HL-60 (cell line): ENCODE measurements at regions not wholly inside any gene's neighbourhood (a gene's known extent, or its start where the extent isn't known, plus 50 kb on each side); places are given as distances from the start of the nearest gene placed in this dataset.

Experiments used
- DNase-seq, 2 experiments: peaks; one replicate each; pipeline ENCODE4 v3.0.0-alpha.2; 2010 to 2020; ENCODE audit warnings: low read depth in 1 of 2, low spot score in 1 of 2
- H3K27ac ChIP-seq: fragments of 250-450 bp; sonication (Bioruptor Pico); replicated peaks from 2 replicates; pipeline ENCODE4 v1.5.1; 2020; ENCODE audit warnings: mild to moderate bottlenecking, moderate library complexity
- H3K27me3 ChIP-seq: fragments of 250-450 bp; sonication (Bioruptor Pico); 2 replicates; pipeline ENCODE4 v1.5.1; 2021; ENCODE audit warnings: mild to moderate bottlenecking, moderate library complexity; ENCODE audit not compliant: insufficient read depth, poor library complexity, severe bottlenecking
- H3K4me3 ChIP-seq: replicated peaks from 2 replicates; pipeline ENCODE4 v1.5.1; 2011; ENCODE audit warnings: mild to moderate bottlenecking, control low read depth, low read length; ENCODE audit not compliant: insufficient read depth
- GABPA ChIP-seq: IDR thresholded peaks from 2 replicates; pipeline ENCODE4 v1.6.1; 2012; ENCODE audit warnings: low read depth
- POLR2AphosphoS5 ChIP-seq: IDR thresholded peaks from 2 replicates; pipeline ENCODE4 v1.6.1; 2012; ENCODE audit warnings: low read depth
- SPI1 ChIP-seq: IDR thresholded peaks from 2 replicates; pipeline ENCODE4 v1.6.1; 2012; ENCODE audit warnings: low read depth, mild to moderate bottlenecking, borderline replicate concordance
- TF ChIP-seq, protein P1 (sequence below): IDR thresholded peaks from 2 replicates; pipeline ENCODE4 v1.6.1; 2012; ENCODE audit warnings: low read depth; ENCODE audit not compliant: insufficient replicate concordance
- TF ChIP-seq, protein P2 (sequence below): IDR thresholded peaks from one replicate; pipeline ENCODE4 v1.5.1; 2011; ENCODE audit warnings: low read length, control low read depth, inconsistent platforms; ENCODE audit not compliant: insufficient read depth

DNA sequence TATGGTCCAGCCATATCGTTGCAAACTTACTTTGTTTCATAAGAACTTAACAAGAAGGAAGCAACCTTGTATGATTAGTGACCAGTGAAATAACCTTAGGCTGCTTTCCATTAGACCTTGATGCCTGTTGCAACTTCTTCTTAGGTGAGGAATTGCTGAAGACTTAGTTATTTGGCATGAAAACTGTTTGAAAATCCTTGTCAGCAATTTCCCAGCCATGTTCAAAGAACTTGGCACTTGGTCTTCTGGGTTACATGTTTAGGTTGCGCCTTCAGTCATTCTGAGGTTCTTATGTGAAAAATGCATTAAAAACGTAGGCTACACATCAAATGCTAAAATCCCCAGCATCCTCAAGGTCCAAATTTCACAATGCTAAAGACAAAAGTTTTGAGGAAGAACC lies 232.0 kb upstream of the CEP162 start:
- TF ChIP-seq GABPA (no peak), POLR2AphosphoS5 (no peak), SPI1 (no peak)
- TF ChIP-seq, protein P1, sequence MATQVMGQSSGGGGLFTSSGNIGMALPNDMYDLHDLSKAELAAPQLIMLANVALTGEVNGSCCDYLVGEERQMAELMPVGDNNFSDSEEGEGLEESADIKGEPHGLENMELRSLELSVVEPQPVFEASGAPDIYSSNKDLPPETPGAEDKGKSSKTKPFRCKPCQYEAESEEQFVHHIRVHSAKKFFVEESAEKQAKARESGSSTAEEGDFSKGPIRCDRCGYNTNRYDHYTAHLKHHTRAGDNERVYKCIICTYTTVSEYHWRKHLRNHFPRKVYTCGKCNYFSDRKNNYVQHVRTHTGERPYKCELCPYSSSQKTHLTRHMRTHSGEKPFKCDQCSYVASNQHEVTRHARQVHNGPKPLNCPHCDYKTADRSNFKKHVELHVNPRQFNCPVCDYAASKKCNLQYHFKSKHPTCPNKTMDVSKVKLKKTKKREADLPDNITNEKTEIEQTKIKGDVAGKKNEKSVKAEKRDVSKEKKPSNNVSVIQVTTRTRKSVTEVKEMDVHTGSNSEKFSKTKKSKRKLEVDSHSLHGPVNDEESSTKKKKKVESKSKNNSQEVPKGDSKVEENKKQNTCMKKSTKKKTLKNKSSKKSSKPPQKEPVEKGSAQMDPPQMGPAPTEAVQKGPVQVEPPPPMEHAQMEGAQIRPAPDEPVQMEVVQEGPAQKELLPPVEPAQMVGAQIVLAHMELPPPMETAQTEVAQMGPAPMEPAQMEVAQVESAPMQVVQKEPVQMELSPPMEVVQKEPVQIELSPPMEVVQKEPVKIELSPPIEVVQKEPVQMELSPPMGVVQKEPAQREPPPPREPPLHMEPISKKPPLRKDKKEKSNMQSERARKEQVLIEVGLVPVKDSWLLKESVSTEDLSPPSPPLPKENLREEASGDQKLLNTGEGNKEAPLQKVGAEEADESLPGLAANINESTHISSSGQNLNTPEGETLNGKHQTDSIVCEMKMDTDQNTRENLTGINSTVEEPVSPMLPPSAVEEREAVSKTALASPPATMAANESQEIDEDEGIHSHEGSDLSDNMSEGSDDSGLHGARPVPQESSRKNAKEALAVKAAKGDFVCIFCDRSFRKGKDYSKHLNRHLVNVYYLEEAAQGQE: no peak
- TF ChIP-seq, protein P2, sequence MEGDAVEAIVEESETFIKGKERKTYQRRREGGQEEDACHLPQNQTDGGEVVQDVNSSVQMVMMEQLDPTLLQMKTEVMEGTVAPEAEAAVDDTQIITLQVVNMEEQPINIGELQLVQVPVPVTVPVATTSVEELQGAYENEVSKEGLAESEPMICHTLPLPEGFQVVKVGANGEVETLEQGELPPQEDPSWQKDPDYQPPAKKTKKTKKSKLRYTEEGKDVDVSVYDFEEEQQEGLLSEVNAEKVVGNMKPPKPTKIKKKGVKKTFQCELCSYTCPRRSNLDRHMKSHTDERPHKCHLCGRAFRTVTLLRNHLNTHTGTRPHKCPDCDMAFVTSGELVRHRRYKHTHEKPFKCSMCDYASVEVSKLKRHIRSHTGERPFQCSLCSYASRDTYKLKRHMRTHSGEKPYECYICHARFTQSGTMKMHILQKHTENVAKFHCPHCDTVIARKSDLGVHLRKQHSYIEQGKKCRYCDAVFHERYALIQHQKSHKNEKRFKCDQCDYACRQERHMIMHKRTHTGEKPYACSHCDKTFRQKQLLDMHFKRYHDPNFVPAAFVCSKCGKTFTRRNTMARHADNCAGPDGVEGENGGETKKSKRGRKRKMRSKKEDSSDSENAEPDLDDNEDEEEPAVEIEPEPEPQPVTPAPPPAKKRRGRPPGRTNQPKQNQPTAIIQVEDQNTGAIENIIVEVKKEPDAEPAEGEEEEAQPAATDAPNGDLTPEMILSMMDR: no peak
- Histone ChIP-seq H3K27me3 (no peaks in the 10 kb centered on the region), H3K4me3 (no peak overlapping the region), H3K27ac (no peak overlapping the region)
- DNase-seq: no peak

DNA sequence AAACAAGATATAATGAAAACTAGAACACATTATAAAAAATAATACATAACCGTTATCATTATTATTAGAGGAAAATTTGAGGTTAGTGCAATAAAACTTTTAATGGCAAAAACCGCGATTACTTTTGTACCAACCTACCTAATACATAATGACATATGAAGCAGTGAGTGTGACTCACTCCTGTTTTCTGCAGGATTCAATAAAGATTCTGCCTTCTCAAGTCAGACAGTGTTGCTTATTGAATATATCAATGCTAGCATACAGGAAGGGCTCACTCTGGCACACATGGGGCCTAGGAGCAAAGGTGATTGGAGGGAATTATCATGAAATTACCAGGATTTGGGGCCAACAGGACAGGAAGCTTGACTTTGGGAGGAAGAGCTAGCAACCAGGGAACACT lies 230.8 kb upstream of the CEP162 start:
- no peak for TF ChIP-seq POLR2AphosphoS5
- TF ChIP-seq GABPA: no peak
- TF ChIP-seq SPI1: no peak
- H3K27ac ChIP-seq: no peak overlapping the region
- H3K4me3 ChIP-seq: no peak overlapping the region
- no peak for DNase-seq
- H3K27me3 ChIP-seq: no peaks in the 10 kb centered on the region

DNA sequence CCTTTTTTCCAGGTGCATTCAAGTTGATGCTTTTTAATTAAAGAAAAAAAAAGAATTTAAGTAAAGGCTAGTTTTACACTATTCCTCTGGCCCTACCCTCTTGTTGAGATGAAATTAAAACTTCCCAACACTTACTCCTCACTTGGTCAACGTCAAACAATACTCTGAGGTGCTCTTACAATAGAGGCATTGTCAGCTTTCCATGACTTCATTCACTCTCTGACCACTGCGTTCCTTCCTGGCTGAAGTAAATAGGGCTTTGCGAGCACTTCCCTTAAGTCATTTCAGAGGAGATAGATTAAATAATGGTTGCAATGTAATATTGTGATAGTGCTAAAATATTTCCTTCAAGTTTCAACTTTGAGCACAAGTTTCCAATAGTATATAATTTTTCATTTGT lies 229.8 kb upstream of the CEP162 start:
- H3K4me3 ChIP-seq: no peak overlapping the region
- TF ChIP-seq, protein P2: no peak
- TF ChIP-seq POLR2AphosphoS5: no peak
- TF ChIP-seq GABPA: no peak
- TF ChIP-seq, protein P1: no peak
- TF ChIP-seq SPI1: no peak
- DNase-seq: no peak
- H3K27me3 ChIP-seq: no peaks in the 10 kb centered on the region
- no peak overlapping the region for H3K27ac ChIP-seq

DNA sequence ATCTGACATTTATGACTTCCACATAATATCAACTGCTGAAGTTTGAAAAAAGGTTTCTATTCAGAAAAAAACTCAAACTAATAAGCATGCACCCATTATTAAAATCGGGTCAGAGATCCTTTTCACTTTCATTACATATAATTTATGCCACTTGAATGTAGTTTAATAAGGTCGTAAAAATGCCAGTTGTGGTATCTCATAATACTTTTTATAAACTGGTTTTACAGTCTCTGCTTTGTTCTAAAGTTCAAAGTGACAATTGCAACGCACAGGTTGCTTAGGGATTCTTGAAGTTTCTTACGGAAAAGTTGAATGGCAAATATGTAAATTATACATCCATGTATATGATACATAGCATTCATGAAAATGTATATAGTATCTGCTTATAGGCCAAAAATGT lies 229.4 kb upstream of the CEP162 start:
- Histone ChIP-seq H3K27ac (no peak overlapping the region), H3K4me3 (no peak overlapping the region), H3K27me3 (no peaks in the 10 kb centered on the region)
- TF ChIP-seq GABPA (no peak), POLR2AphosphoS5 (no peak)
- no peak for DNase-seq

DNA sequence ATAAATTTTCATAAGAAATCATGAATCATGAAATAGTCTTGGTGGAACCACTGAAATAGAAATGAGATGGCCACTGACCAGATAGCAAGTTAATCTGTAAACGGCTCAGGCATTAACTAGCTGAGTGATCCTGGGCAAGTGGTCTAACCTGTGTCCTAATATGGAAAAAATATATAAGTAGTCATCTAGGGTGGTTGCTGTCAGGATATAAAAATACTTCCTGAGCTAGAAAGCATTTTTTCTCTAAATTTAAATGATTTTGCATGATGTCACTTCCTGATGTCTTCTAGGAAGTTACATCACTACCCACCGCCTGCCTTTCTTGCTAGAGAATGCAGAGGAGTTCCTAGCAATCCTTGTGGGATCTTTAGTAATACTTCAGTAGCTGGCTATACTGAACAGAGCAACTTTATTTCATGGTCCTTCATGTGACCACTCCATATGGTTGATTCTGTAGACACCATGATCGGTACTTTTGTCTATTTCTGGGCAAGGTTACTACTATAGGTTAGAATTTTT lies 228.1 kb upstream of the CEP162 start:
- Histone ChIP-seq H3K27me3 (no peaks in the 10 kb centered on the region), H3K27ac (no peak overlapping the region), H3K4me3 (no peak overlapping the region)
- TF ChIP-seq GABPA (no peak), SPI1 (no peak), POLR2AphosphoS5 (no peak)
- TF ChIP-seq, protein P2: no peak
- TF ChIP-seq, protein P1: no peak
- peak in 1 of 2 experiments; percentile 5 for DNase-seq
